NT2/D1 (cell line): ENCODE measurements at regions not wholly inside any gene's neighbourhood (a gene's known extent, or its start where the extent isn't known, plus 50 kb on each side); places are given as distances from the start of the nearest gene placed in this dataset.

Source experiments
- YY1 ChIP-seq: IDR thresholded peaks from 2 replicates; pipeline ENCODE4 v1.6.1; 2011; ENCODE audit not compliant: insufficient read length, insufficient read depth
- ZNF274 ChIP-seq: IDR thresholded peaks from 2 replicates; pipeline ENCODE4 v1.6.1; 2011; ENCODE audit warnings: mild to moderate bottlenecking, low read depth, low read length

DNA sequence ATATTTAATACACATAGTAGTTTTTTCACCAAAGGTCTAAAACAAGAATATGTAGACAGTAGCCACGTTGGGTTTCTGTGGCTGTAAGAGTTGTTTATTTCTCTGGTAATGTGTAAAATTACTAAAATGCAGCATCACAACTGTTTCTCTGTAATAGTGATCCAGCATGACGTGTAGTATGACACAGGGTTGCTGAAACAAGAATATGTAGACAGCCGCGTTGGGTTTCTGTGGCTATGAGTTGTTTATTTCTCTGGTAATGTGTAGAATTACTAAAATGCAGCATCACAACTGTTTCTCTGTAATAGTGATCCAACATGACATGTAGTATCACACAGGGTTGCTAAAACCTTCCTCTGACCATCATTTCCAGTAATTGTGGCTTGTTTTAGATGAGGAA, 153.6 kb upstream of the ZNF717 start:
- TF ChIP-seq YY1 (no peak), ZNF274 (no peak)
